ENCODE measurements at regions not wholly inside any gene's neighbourhood (a gene's known extent, or its start where the extent isn't known, plus 50 kb on each side); places are given as distances from the start of the nearest gene placed in this dataset.
"Not testable (repeated sequence)": the region's sequence is repeated elsewhere in the genome, so short reads cannot be mapped to it uniquely, and the experiment has no call there.

GRCh38 chr17:68168273-68169164 lies 79.3 kb upstream of the AMZ2 start:
- H3K36me3 Mint-ChIP-seq (ENCODE audit: low read depth); H3K9me3 Mint-ChIP-seq; H3K27me3 Mint-ChIP-seq; H3K27ac Mint-ChIP-seq: not testable (repeated sequence)
- H3K4me1 Mint-ChIP-seq (ENCODE audit: low read depth), result peaks cover 17% of the 10 kb centered on the region
- peak overlapping the region; percentile 21 for H3K4me3 Mint-ChIP-seq

- not testable (repeated sequence) for H3K27ac Mint-ChIP-seq; H3K27me3 Mint-ChIP-seq; H3K4me3 Mint-ChIP-seq; H3K9me3 Mint-ChIP-seq; H3K36me3 Mint-ChIP-seq (ENCODE audit: low read depth)
- H3K4me1 Mint-ChIP-seq (ENCODE audit: low read depth), result peaks cover 17% of the 10 kb centered on the region
These were observed 78.5 kb upstream of the AMZ2 start for GRCh38 chr17:68169165-68169821.

- Mint-ChIP-seq H3K36me3 (ENCODE audit: low read depth) (no peaks in the 10 kb centered on the region), H3K4me1 (ENCODE audit: low read depth) (peaks cover 17% of the 10 kb centered on the region), H3K9me3 (no peaks in the 10 kb centered on the region), H3K4me3 (no peak overlapping the region), H3K27ac (no peak overlapping the region), H3K27me3 (no peaks in the 10 kb centered on the region)
These were observed 78.0 kb upstream of the AMZ2 start for GRCh38 chr17:68169840-68170239.

DNA sequence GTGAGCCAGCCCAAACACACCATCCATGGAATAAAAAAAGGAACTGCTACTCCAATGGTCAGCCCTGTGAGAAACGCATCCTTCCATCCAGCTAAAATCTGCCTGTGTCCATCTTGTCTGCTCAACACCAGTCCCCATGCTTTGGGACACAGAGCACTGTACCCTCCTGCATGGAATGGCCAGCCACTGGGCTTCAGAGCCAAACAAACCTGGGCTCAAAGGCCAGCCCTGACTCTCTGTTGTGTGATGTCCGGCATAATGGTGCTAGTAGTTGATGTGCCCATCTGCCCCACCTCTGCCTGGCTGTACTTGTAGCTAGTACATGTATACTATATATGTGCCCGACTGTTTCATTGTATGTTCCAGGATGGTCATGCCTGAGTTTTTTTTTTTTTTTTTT lies 77.6 kb upstream of the AMZ2 start:
- Mint-ChIP-seq H3K36me3 (ENCODE audit: low read depth) (no peaks in the 10 kb centered on the region), H3K27ac (no peak overlapping the region), H3K27me3 (no peaks in the 10 kb centered on the region), H3K4me3 (no peak overlapping the region), H3K9me3 (no peaks in the 10 kb centered on the region), H3K4me1 (ENCODE audit: low read depth) (peaks cover 17% of the 10 kb centered on the region)

DNA sequence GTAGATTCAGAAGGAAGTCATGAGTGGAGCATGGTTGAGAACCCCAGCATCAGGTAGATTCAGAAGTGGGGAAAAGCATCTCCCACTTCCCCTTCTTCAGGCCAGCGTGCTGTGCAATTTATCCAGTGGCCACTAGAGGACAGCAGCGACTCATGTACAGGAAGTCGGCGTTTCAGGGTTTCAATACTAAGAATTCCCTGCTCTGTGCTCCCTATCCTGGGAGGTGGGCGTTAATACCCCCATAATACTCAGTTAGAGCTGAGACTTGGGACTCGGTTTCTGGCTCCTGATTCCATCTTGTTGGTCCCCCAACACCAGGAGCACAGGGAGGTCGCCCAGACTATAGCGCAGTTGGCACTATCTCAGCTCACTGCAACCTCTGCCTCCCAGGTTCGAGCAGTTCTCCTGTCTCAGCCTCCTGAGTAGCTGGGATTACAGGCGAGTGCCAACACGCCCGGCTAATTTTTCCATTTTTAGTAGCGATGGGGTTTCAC lies 75.3 kb upstream of the AMZ2 start:
- Mint-ChIP-seq H3K4me1 (ENCODE audit: low read depth) (peaks cover 22% of the 10 kb centered on the region), H3K9me3 (no peaks in the 10 kb centered on the region), H3K27me3 (no peaks in the 10 kb centered on the region), H3K4me3 (no peak overlapping the region), H3K27ac (no peak overlapping the region), H3K36me3 (ENCODE audit: low read depth) (no peaks in the 10 kb centered on the region)

DNA sequence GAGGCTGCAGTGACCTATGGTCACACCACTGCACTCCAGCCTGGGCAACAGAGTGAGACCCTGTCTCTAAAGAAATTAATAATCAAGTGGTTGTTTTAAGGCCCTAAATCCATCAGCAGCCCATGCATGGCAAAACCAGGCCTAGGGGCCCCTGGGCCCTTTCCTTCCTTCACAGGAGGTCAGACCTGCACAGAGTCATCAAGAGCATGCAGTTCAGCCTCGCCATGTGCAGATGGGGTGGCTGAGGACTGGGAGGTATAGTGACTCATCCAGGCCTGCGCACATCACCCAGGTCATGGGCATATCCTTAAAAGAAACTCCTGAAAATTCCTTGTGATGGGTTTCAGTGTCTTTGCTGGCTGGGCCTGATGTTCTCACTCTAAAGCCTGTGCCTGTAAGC lies 72.4 kb upstream of the AMZ2 start:
- Mint-ChIP-seq H3K9me3 (no peaks in the 10 kb centered on the region), H3K4me3 (no peak overlapping the region), H3K27ac (no peak overlapping the region), H3K36me3 (ENCODE audit: low read depth) (no peaks in the 10 kb centered on the region), H3K27me3 (no peaks in the 10 kb centered on the region), H3K4me1 (ENCODE audit: low read depth) (peaks cover 9% of the 10 kb centered on the region)

- H3K9me3 Mint-ChIP-seq, result no peaks in the 10 kb centered on the region
- H3K27me3 Mint-ChIP-seq, result no peaks in the 10 kb centered on the region
- H3K4me3 Mint-ChIP-seq, result no peak overlapping the region
- peaks cover 14% of the 10 kb centered on the region for H3K4me1 Mint-ChIP-seq (ENCODE audit: low read depth)
- H3K27ac Mint-ChIP-seq, result no peak overlapping the region
- no peaks in the 10 kb centered on the region for H3K36me3 Mint-ChIP-seq (ENCODE audit: low read depth)
These were observed 71.9 kb upstream of the AMZ2 start for GRCh38 chr17:68175905-68176304.

- Mint-ChIP-seq H3K4me1 (ENCODE audit: low read depth) (peaks cover 21% of the 10 kb centered on the region), H3K36me3 (ENCODE audit: low read depth) (no peaks in the 10 kb centered on the region), H3K27ac (no peak overlapping the region), H3K4me3 (no peak overlapping the region), H3K9me3 (no peaks in the 10 kb centered on the region), H3K27me3 (no peaks in the 10 kb centered on the region)
These were observed 71.1 kb upstream of the AMZ2 start for GRCh38 chr17:68176718-68177117.

DNA sequence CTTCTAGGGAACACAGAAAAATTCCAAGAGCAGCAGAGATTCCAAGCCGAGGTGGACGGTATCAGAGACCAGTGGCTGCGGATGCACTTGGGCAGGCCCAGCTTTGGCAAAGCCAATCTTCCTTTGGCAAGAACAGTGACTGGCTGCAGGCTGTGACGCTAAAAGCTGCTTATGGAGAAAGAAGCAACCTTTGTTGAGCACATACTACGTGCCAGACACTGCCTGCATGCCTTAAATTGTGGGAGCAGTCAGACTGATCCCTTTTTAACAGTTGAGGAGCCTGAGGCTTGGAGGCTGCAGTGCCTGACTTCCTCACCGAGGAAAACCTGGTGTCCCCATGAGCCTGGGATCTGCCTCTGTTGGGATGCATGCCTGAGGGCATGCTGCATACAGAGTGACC lies 69.0 kb upstream of the AMZ2 start:
- H3K4me1 Mint-ChIP-seq (ENCODE audit: low read depth), result peaks cover 41% of the 10 kb centered on the region
- H3K36me3 Mint-ChIP-seq (ENCODE audit: low read depth), result no peaks in the 10 kb centered on the region
- no peaks in the 10 kb centered on the region for H3K27me3 Mint-ChIP-seq
- H3K27ac Mint-ChIP-seq, result no peak overlapping the region
- H3K4me3 Mint-ChIP-seq, result no peak overlapping the region
- H3K9me3 Mint-ChIP-seq, result no peaks in the 10 kb centered on the region

GRCh38 chr17:68179236-68179925 lies 68.5 kb upstream of the AMZ2 start:
- Mint-ChIP-seq H3K4me1 (ENCODE audit: low read depth) (peaks cover 46% of the 10 kb centered on the region), H3K27me3 (no peaks in the 10 kb centered on the region), H3K36me3 (ENCODE audit: low read depth) (no peaks in the 10 kb centered on the region), H3K27ac (no peak overlapping the region), H3K4me3 (no peak overlapping the region), H3K9me3 (no peaks in the 10 kb centered on the region)

- H3K9me3 Mint-ChIP-seq, result no peaks in the 10 kb centered on the region
- no peak overlapping the region for H3K27ac Mint-ChIP-seq
- no peak overlapping the region for H3K4me3 Mint-ChIP-seq
- no peaks in the 10 kb centered on the region for H3K27me3 Mint-ChIP-seq
- H3K36me3 Mint-ChIP-seq (ENCODE audit: low read depth), result no peaks in the 10 kb centered on the region
- peaks cover 51% of the 10 kb centered on the region for H3K4me1 Mint-ChIP-seq (ENCODE audit: low read depth)
These were observed 67.9 kb upstream of the AMZ2 start for GRCh38 chr17:68179926-68180285.

DNA sequence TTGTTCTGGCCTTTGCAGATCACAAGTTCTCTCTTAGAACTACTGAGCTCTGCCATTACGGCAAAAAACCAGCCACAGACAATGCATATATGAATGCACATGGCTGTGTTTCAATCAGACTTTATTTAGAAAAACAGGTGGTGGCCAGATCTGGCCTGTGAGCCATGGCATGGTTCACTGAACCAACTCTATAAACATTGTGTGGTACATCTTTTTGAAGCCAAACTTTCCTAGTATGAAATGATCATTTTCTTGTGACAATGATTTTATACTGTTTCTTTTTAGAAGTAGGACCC lies 65.9 kb upstream of the AMZ2 start:
- H3K9me3 Mint-ChIP-seq, result no peaks in the 10 kb centered on the region
- peak overlapping the region; percentile 48 for H3K4me3 Mint-ChIP-seq
- no peaks in the 10 kb centered on the region for H3K27me3 Mint-ChIP-seq
- no peaks in the 10 kb centered on the region for H3K36me3 Mint-ChIP-seq (ENCODE audit: low read depth)
- H3K27ac Mint-ChIP-seq, result no peak overlapping the region
- H3K4me1 Mint-ChIP-seq (ENCODE audit: low read depth), result peaks cover 61% of the 10 kb centered on the region

DNA sequence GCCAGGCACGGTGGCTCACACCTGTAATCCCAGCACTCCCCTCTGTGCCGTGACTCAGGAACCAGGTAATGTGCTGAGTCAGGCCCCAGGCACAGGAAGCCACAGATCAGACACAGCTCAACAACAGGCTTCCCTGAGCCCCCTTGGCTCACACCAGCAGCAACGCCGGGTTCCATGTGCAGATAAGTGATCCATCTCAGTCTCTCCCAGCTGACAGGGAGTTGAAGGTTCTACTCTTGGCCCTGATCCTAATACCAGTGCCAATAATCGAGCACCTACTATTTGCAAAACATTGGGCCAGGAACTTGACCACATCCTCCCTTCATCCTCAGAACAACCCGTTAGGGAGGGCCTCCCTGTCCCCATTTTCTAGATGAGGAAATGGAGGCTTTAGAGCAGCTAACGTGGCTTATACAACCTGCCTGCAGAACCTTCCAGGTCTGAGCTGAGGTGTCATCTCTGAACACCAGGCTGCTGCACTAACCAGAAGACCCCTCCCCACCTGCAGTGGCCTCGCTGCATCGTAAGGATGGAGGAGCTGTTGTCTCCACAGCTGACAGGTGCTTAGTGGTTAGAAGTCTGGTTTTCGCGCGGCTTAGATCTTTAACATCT lies 64.8 kb upstream of the AMZ2 start:
- no peaks in the 10 kb centered on the region for H3K27me3 Mint-ChIP-seq
- H3K36me3 Mint-ChIP-seq (ENCODE audit: low read depth), result no peaks in the 10 kb centered on the region
- H3K9me3 Mint-ChIP-seq, result no peaks in the 10 kb centered on the region
- H3K4me1 Mint-ChIP-seq (ENCODE audit: low read depth), result peaks cover 61% of the 10 kb centered on the region
- H3K27ac Mint-ChIP-seq, result no peak overlapping the region
- peak overlapping the region; percentile 43 for H3K4me3 Mint-ChIP-seq

DNA sequence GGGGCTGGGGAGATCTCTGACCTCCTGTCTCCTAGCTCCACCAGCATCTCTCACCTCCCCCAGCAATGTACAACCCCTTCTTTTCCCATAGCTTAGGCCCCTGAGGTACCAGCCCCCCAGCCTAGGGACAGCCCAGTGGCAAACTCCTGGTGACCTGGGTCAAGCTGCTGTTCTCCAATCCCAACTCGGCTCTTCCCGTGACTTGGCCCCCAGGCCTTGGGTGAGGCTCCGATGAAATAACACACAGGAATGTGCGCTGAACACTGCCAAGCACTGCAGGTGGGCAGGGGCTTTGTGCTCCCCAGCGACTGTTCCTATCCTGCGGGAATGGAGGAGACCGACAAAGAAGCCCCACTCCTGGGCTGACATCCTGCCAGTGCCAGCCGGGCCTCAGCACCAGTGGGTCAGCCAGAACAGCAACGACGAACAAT lies 63.7 kb upstream of the AMZ2 start:
- Mint-ChIP-seq H3K4me1 (ENCODE audit: low read depth) (peaks cover 61% of the 10 kb centered on the region), H3K4me3 (peak overlapping the region; percentile 72), H3K9me3 (no peaks in the 10 kb centered on the region), H3K27me3 (no peaks in the 10 kb centered on the region), H3K36me3 (ENCODE audit: low read depth) (no peaks in the 10 kb centered on the region), H3K27ac (peak overlapping the region; percentile 84)

Data from stimulated activated naive CD8-positive, alpha-beta T cell treated with anti-CD3 and anti-CD28 coated beads, Interleukin-15, Interleukin-2, amounts not matched to agents 100 ng/mL and 50 ng/mL, for 24 hours (primary cell).